Spleen (tissue), 11 donors: ENCODE measurements at regions not wholly inside any gene's neighbourhood (a gene's known extent, or its start where the extent isn't known, plus 50 kb on each side); places are given as distances from the start of the nearest gene placed in this dataset.

ENCODE experiments used
- DNase-seq: peaks from one replicate; pipeline ENCODE4 v3.0.0-alpha.2; 2020
- H3K27ac ChIP-seq, 8 donors: fragments of 200-600 bp; sonication (generic) in 7 of 8; 1 replicate in 4 of 8; 2 replicates in 4 of 8; pipeline versions ENCODE4 v1.5.0 to v1.8.0; 2016 to 2021; ENCODE audit warnings: inconsistent platforms in 4 of 8, mild to moderate bottlenecking in 4 of 8, moderate library complexity in 1 of 8
- H3K27me3 ChIP-seq, 7 donors: fragments of 200-600 bp; sonication (generic) in 6 of 7; replicated peaks in 1 of 7; 1 replicate in 4 of 7; 2 replicates in 3 of 7; pipeline versions ENCODE4 v1.5.0 to v1.8.0; 2016 to 2021; ENCODE audit warnings: inconsistent platforms in 3 of 7, mild to moderate bottlenecking in 1 of 7
- H3K36me3 ChIP-seq, 6 donors: fragments of 200-600 bp; sonication (generic) in 5 of 6; 1 replicate in 4 of 6; 2 replicates in 2 of 6; pipeline versions ENCODE4 v1.5.0 to v1.8.0; 2016 to 2021; ENCODE audit warnings: inconsistent platforms in 2 of 6
- H3K4me1 ChIP-seq, 6 donors: fragments of 200-600 bp; sonication (generic) in 5 of 6; 1 replicate in 3 of 6; 2 replicates in 3 of 6; pipeline versions ENCODE4 v1.5.0 to v1.8.0; 2016 to 2021; ENCODE audit warnings: inconsistent platforms in 3 of 6
- H3K4me3 ChIP-seq, 8 donors: fragments of 200-600 bp; sonication (generic) in 7 of 8; 1 replicate in 4 of 8; 2 replicates in 4 of 8; pipeline versions ENCODE4 v1.5.0 to v1.8.0; 2016 to 2021; ENCODE audit warnings: inconsistent platforms in 4 of 8, mild to moderate bottlenecking in 4 of 8, moderate library complexity in 2 of 8
- H3K9me3 ChIP-seq, 8 donors: fragments of 200-600 bp; sonication (generic) in 7 of 8; 1 replicate in 4 of 8; 2 replicates in 4 of 8; pipeline versions ENCODE4 v1.5.0 to v1.8.0; 2016 to 2021; ENCODE audit warnings: inconsistent platforms in 4 of 8
- CTCF ChIP-seq, 11 experiments: fragments of 200-600 bp in 7 of 11; fragments of 450-650 bp in 4 of 11; sonication (generic) in 4 of 11; IDR thresholded peaks in 8 of 11; conservative IDR thresholded peaks in 3 of 11; 1 replicate in 7 of 11; 2 replicates in 4 of 11; pipeline versions ENCODE4 v1.4.0 to v1.8.0; 2016 to 2021; ENCODE audit warnings: antibody characterized with exemption in 11 of 11, inconsistent platforms in 4 of 11, mild to moderate bottlenecking in 1 of 11
- POLR2A ChIP-seq, 3 donors: fragments of 450-650 bp; IDR thresholded peaks; one replicate each; pipeline ENCODE4 v1.5.1; 2017; ENCODE audit warnings: antibody characterized with exemption in 3 of 3, mild to moderate bottlenecking in 1 of 3
- POLR2AphosphoS5 ChIP-seq, 3 donors: sonication (generic); formaldehyde crosslinking; IDR thresholded peaks; one replicate each; pipeline ENCODE4 v1.5.1; 2017; ENCODE audit warnings: antibody characterized with exemption in 3 of 3
- WGBS, 5 donors: extraction: QIAGEN DNeasy Blood & Tissue Kit in 3 of 5; methylation state at CpG; one replicate each; pipeline versions ENCODE4 v1.1.5 to v1.1.7; 2013 to 2018; 5-methylcytosine and 5-hydroxymethylcytosine counted together
- intact Hi-C: fragments of 100-400 bp; cut with DNase I; formaldehyde crosslinking; loops from one replicate; pipeline ENCODE4 v1.15.0; 2023; ENCODE audit warnings: low total_unique reads
- donor health status: healthy with polysubstance abuse.
- donor health status: DM: no; HTN: no; CAD: no; lungs with moderate emphysema.
- donor health status: DM: no; HTN: no; CAD: no.
- donor health status: Bipolar disorder and iron deficiency.
- donor health status: healthy.
- donor health status: DM: no; HTN: no; CAD: no.
- donor health status: DM: yes; HTN: yes; CAD: no.

- Histone ChIP-seq H3K27me3 (peaks cover 0 to 7% (median 0%) of the 10 kb centered on the region in 7 donors), H3K9me3 (no peaks in the 10 kb centered on the region), H3K4me1 (no peaks in the 10 kb centered on the region), H3K4me3 (no peak overlapping the region), H3K27ac (no peak overlapping the region), H3K36me3 (no peaks in the 10 kb centered on the region)
- DNase-seq: no peak
- intact Hi-C loops: no loop called here
- WGBS, 5 donors: 52 to 83% (median 74%) methylated on average over 2 of the region's 2 CpGs
- TF ChIP-seq POLR2A (IDR thresholded peaks at IDR 0.05) (no peak), CTCF (IDR thresholded peaks at IDR 0.05 in 8 of 11, conservative IDR thresholded peaks at IDR 0.05 in 3 of 11) (no peak), POLR2AphosphoS5 (IDR thresholded peaks at IDR 0.05) (no peak)
These were observed 234.4 kb upstream of the TMC3 start for GRCh38 chr15:81608309-81608829.

DNA sequence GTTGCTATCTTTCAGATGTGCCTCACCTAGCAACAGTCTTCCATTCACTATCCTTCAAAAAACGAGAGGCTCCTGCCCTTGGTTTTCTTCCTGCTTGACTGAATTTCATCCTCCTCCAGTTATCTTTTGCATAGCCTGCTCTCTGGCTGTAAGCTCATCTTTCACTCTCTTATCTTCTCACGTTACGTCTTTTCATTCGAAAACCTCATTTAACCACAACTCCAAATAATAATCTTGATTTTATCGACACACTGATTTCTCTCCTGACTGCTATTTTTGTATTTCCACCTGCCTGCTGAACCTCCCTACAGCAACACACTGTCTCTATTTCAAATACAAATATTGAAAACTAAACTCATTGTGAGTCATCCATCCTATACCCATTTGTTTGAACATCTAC, 230.7 kb upstream of the TMC3 start:
- H3K36me3 ChIP-seq: no peaks in the 10 kb centered on the region
- no peak overlapping the region for H3K27ac ChIP-seq
- WGBS, 5 donors: 74 to 85% (median 80%) methylated on average over 5 of the region's 5 CpGs
- intact Hi-C loops: no loop called here
- DNase-seq: no peak
- H3K4me1 ChIP-seq: no peaks in the 10 kb centered on the region
- no peaks in the 10 kb centered on the region for H3K27me3 ChIP-seq
- H3K9me3 ChIP-seq: peaks cover 3 to 27% (median 23%) of the 10 kb centered on the region in 8 donors
- H3K4me3 ChIP-seq: no peak overlapping the region
- TF ChIP-seq CTCF (IDR thresholded peaks at IDR 0.05 in 8 of 11, conservative IDR thresholded peaks at IDR 0.05 in 3 of 11) (no peak), POLR2A (IDR thresholded peaks at IDR 0.05) (no peak), POLR2AphosphoS5 (IDR thresholded peaks at IDR 0.05) (no peak)

- 40 to 84% (median 73%) methylated on average over 6 of the region's 6 CpGs for WGBS, 5 donors
- Histone ChIP-seq H3K4me1 (peaks cover 0 to 4% (median 0%) of the 10 kb centered on the region in 6 donors), H3K4me3 (no peak overlapping the region), H3K27ac (no peak overlapping the region), H3K9me3 (peaks cover 3 to 30% (median 13%) of the 10 kb centered on the region in 8 donors), H3K36me3 (no peaks in the 10 kb centered on the region), H3K27me3 (no peaks in the 10 kb centered on the region)
- intact Hi-C loops: no loop called here
- no peak for DNase-seq
- TF ChIP-seq CTCF (IDR thresholded peaks at IDR 0.05 in 8 of 11, conservative IDR thresholded peaks at IDR 0.05 in 3 of 11) (no peak), POLR2A (IDR thresholded peaks at IDR 0.05) (no peak), POLR2AphosphoS5 (IDR thresholded peaks at IDR 0.05) (no peak)
These were observed 222.3 kb upstream of the TMC3 start for GRCh38 chr15:81596159-81596865.

- Histone ChIP-seq H3K4me1 (peaks cover 0 to 4% (median 0%) of the 10 kb centered on the region in 6 donors), H3K36me3 (no peaks in the 10 kb centered on the region), H3K27ac (no peak overlapping the region), H3K4me3 (no peak overlapping the region), H3K27me3 (no peaks in the 10 kb centered on the region), H3K9me3 (peaks cover 0 to 25% (median 8%) of the 10 kb centered on the region in 8 donors)
- WGBS, 5 donors: 42 to 56% (median 51%) methylated on average over 1 of the region's 1 CpG
- no peak for DNase-seq
- TF ChIP-seq POLR2A (IDR thresholded peaks at IDR 0.05) (no peak), POLR2AphosphoS5 (IDR thresholded peaks at IDR 0.05) (no peak), CTCF (IDR thresholded peaks at IDR 0.05 in 8 of 11, conservative IDR thresholded peaks at IDR 0.05 in 3 of 11) (no peak)
- intact Hi-C loops: no loop called here
These were observed 221.7 kb upstream of the TMC3 start for GRCh38 chr15:81595752-81596151.
